Psoas muscle (tissue), 7 donors: ENCODE measurements at regions not wholly inside any gene's neighbourhood (a gene's known extent, or its start where the extent isn't known, plus 50 kb on each side); places are given as distances from the start of the nearest gene placed in this dataset.

Experiments
- ATAC-seq, 4 donors: fragments of 200-7000 bp; cut with Tn5 transposase; one replicate each; pipeline ENCODE4 v1.9.1; 2020; ENCODE audit warnings: moderate library complexity in 3 of 4, mild to moderate bottlenecking in 2 of 4
- DNase-seq, 2 donors: peaks; one replicate each; pipeline ENCODE4 v3.0.0-alpha.2; 2020
- H3K27ac ChIP-seq: fragments of 200-600 bp; one replicate; pipeline ENCODE4 v1.8.0; 2022
- H3K27me3 ChIP-seq, 3 donors: fragments of 200-600 bp in 1 of 3; one replicate each; pipeline versions ENCODE4 v1.6.1 to v1.8.0; 2013 to 2022; ENCODE audit warnings: low read length in 2 of 3, mild to moderate bottlenecking in 2 of 3, moderate library complexity in 1 of 3; ENCODE audit not compliant: insufficient read depth in 3 of 3
- H3K36me3 ChIP-seq, 2 donors: fragments of 200-600 bp in 1 of 2; one replicate each; pipeline versions ENCODE4 v1.6.1 to v1.8.0; 2013 to 2022; ENCODE audit warnings: low read depth in 1 of 2, mild to moderate bottlenecking in 1 of 2, moderate library complexity in 1 of 2; ENCODE audit not compliant: insufficient read depth in 1 of 2
- H3K4me1 ChIP-seq: fragments of 200-600 bp; one replicate; pipeline ENCODE4 v1.8.0; 2022
- H3K4me3 ChIP-seq: fragments of 200-600 bp; one replicate; pipeline ENCODE4 v1.8.0; 2022; ENCODE audit warnings: mild to moderate bottlenecking
- H3K9me3 ChIP-seq: fragments of 200-600 bp; one replicate; pipeline ENCODE4 v1.8.0; 2022
- CTCF ChIP-seq: fragments of 200-600 bp; IDR thresholded peaks from one replicate; pipeline ENCODE4 v1.8.0; 2022; ENCODE audit warnings: antibody characterized with exemption
- WGBS, 3 donors: extraction: QIAGEN DNeasy Blood & Tissue Kit; methylation state at CpG; one replicate each; pipeline versions ENCODE4 v1.1.6 to v1.1.7; 2013; 5-methylcytosine and 5-hydroxymethylcytosine counted together
- intact Hi-C, 2 donors: fragments of 100-400 bp; cut with DNase I; formaldehyde crosslinking; loops; one replicate each; pipeline versions ENCODE4 v1.11.0 to v1.14.2; 2022
- donor health status: healthy with polysubstance abuse.
- donor health status: DM: no; HTN: no; CAD: no; lungs with moderate emphysema.
- donor health status: Bipolar disorder and iron deficiency.
- donor health status: healthy.
- donor health status: DM: yes; HTN: yes; CAD: no.
- donor health status: DM: no; HTN: no; CAD: no.
- donor health status: DM: yes; HTN: yes; CAD: no.

GRCh38 chr6:114564302-114564933, 221.6 kb upstream of the HS3ST5 start:
- TF ChIP-seq CTCF: no peak
- intact Hi-C loops: no loop called here
- DNase-seq: no peak

GRCh38 chr6:114559419-114559818, 216.6 kb upstream of the HS3ST5 start:
- no peak for TF ChIP-seq CTCF
- H3K36me3 ChIP-seq: no peaks in the 10 kb centered on the region
- WGBS, 3 donors: 62 to 70% (median 69%) methylated on average over 1 of the region's 1 CpG
- no peak for ATAC-seq
- no peaks in the 10 kb centered on the region for H3K27me3 ChIP-seq
- H3K4me3 ChIP-seq: no peak overlapping the region
- DNase-seq: no peak
- no peak overlapping the region for H3K27ac ChIP-seq
- intact Hi-C loops: no loop called here
- peaks cover 3% of the 10 kb centered on the region for H3K9me3 ChIP-seq
- H3K4me1 ChIP-seq: no peaks in the 10 kb centered on the region

More at GRCh38 chr6:114564302-114564933, 221.6 kb upstream of the HS3ST5 start:
- no peak for ATAC-seq
- no peak overlapping the region for H3K4me3 ChIP-seq
- no peak overlapping the region for H3K27ac ChIP-seq
- H3K27me3 ChIP-seq: no peaks in the 10 kb centered on the region
- H3K4me1 ChIP-seq: no peaks in the 10 kb centered on the region
- WGBS, 3 donors: 68 to 70% (median 69%) methylated on average over 9 of the region's 9 CpGs
- peaks cover 3% of the 10 kb centered on the region for H3K9me3 ChIP-seq
- H3K36me3 ChIP-seq: no peaks in the 10 kb centered on the region

GRCh38 chr6:114558153-114558552, 215.3 kb upstream of the HS3ST5 start:
- intact Hi-C loops: no loop called here
- Histone ChIP-seq H3K9me3 (no peaks in the 10 kb centered on the region), H3K4me1 (no peaks in the 10 kb centered on the region), H3K27me3 (no peaks in the 10 kb centered on the region), H3K27ac (no peak overlapping the region), H3K4me3 (no peak overlapping the region), H3K36me3 (no peaks in the 10 kb centered on the region)
- no peak for ATAC-seq
- no peak for DNase-seq
- no peak for TF ChIP-seq CTCF

- intact Hi-C loops: no loop called here
- no peak overlapping the region for H3K4me3 ChIP-seq
- ATAC-seq (no peak), DNase-seq (no peak)
- TF ChIP-seq CTCF: no peak
- H3K36me3 ChIP-seq: no peaks in the 10 kb centered on the region
- H3K9me3 ChIP-seq: no peaks in the 10 kb centered on the region
- no peak overlapping the region for H3K27ac ChIP-seq
- WGBS, 3 donors: 62 to 67% (median 66%) methylated on average over 3 of the region's 3 CpGs
- no peaks in the 10 kb centered on the region for H3K4me1 ChIP-seq
- H3K27me3 ChIP-seq: no peaks in the 10 kb centered on the region
Observed at GRCh38 chr6:114556846-114557488, 214.1 kb upstream of the HS3ST5 start.

GRCh38 chr6:114550316-114550715, 207.5 kb upstream of the HS3ST5 start:
- H3K36me3 ChIP-seq: no peaks in the 10 kb centered on the region
- no peaks in the 10 kb centered on the region for H3K4me1 ChIP-seq
- WGBS, 3 donors: 85 to 93% (median 86%) methylated on average over 2 of the region's 2 CpGs
- TF ChIP-seq CTCF: no peak
- no peak overlapping the region for H3K27ac ChIP-seq
- no peak overlapping the region for H3K4me3 ChIP-seq
- H3K9me3 ChIP-seq: no peaks in the 10 kb centered on the region
- no peaks in the 10 kb centered on the region for H3K27me3 ChIP-seq
- DNase-seq (no peak), ATAC-seq (no peak)
- intact Hi-C loops: no loop called here
